ENCODE measurements at regions not wholly inside any gene's neighbourhood (a gene's known extent, or its start where the extent isn't known, plus 50 kb on each side); places are given as distances from the start of the nearest gene placed in this dataset.

DNA sequence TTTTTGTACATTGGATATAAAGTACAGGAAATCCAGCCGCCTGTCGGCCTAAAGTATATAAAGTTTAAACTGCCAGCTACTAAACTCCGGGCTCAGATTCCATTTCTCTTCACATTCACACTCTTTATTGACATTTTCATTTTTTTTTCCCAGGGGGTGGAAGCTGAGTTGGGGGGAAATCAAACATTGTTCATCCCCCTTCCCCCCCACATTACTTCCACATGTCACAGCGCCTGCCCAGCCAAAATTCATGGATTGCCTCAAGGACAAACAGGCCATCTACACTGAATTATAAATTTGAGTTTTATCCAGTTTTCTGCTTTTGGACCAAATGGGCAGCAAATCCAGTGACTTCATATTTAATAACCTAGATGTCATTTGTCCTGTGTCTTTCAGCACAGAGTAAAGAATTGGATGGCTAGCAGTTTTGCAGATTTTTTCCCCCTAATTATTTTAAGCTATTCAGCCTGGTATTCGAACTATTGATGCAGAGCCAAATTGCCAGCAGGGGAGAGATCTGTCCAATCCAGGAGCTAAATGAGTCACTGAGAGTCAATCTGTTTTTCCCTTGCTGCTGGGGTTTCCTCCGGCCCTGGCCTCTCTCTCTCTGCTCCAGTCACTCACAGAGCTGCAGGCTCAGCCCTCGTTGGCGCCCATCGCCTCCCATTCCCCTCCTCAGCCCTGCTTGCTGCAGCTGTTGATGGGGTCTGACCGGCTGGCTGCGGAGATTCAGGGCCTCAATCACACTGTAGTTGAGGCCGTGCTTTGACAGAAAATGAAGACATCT lies 98.0 kb downstream of the LMO4 start:
- Mint-ChIP-seq H3K4me3 (ENCODE audit: unreplicated experiment) (no peak overlapping the region), H3K36me3 (ENCODE audit: insufficient read depth, unreplicated experiment) (no peaks in the 10 kb centered on the region), H3K27me3 (ENCODE audit: insufficient read depth, unreplicated experiment) (no peaks in the 10 kb centered on the region), H3K9me3 (ENCODE audit: unreplicated experiment) (peaks cover 8% of the 10 kb centered on the region), H3K4me1 (ENCODE audit: low read depth, unreplicated experiment) (no peaks in the 10 kb centered on the region), H3K27ac (ENCODE audit: unreplicated experiment) (no peak overlapping the region)
- H3K4me3 ChIP-seq (ENCODE audit: low read depth, low read length) = no peak overlapping the region
- TF ChIP-seq, protein P1, sequence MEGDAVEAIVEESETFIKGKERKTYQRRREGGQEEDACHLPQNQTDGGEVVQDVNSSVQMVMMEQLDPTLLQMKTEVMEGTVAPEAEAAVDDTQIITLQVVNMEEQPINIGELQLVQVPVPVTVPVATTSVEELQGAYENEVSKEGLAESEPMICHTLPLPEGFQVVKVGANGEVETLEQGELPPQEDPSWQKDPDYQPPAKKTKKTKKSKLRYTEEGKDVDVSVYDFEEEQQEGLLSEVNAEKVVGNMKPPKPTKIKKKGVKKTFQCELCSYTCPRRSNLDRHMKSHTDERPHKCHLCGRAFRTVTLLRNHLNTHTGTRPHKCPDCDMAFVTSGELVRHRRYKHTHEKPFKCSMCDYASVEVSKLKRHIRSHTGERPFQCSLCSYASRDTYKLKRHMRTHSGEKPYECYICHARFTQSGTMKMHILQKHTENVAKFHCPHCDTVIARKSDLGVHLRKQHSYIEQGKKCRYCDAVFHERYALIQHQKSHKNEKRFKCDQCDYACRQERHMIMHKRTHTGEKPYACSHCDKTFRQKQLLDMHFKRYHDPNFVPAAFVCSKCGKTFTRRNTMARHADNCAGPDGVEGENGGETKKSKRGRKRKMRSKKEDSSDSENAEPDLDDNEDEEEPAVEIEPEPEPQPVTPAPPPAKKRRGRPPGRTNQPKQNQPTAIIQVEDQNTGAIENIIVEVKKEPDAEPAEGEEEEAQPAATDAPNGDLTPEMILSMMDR (IDR thresholded peaks at IDR 0.05; ENCODE audit: insufficient read depth in 1 of 2, low read depth in 1 of 2, low read length in 1 of 2, severe bottlenecking in 1 of 2, unreplicated experiment in 1 of 2) = no peak
- ChIA-PET CTCF (interaction anchor here (0.9 kb wide), 1 partner anchor 310 kb away, joined by 3 read pairs; no protein-coding TSS in a partner anchor), POLR2A (no interaction called here)
- intact Hi-C loops (cut with micrococcal nuclease; ENCODE audit: unreplicated experiment) = no loop called here
- no peak for DNase-seq
- no TSS peak for BruUV-seq (replicated peaks)
- H3K4me1 ChIP-seq = no peaks in the 10 kb centered on the region
- H3K27me3 ChIP-seq (replicated peaks; ENCODE audit: control insufficient read depth, insufficient read depth, low read length) = no peaks in the 10 kb centered on the region
- H3K9me3 ChIP-seq = no peaks in the 10 kb centered on the region
- no peaks in the 10 kb centered on the region for H3K36me3 ChIP-seq (ENCODE audit: control insufficient read depth, insufficient read depth, low read length)

DNA sequence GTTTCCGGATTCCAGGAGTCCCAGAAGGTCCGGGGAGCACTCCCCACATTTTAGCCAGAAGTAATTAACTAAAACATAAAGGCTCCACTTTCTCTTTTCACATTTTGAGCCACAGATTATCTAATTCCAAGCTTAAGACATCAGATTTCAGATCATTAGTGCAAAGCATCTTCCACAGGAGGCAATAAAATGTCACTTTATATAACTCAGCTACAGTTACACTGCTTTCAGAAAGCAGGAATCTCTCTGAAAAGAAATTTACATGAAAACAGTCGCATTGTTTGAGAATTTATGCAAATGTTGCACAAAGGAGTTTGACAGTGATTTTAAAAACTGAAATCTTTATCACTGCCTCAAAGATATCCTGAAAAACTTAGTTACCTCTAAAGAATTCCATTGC lies 99.7 kb downstream of the LMO4 start:
- Histone ChIP-seq H3K4me1 (no peaks in the 10 kb centered on the region), H3K9me3 (no peaks in the 10 kb centered on the region), H3K4me3 (ENCODE audit: low read depth, low read length) (no peak overlapping the region), H3K36me3 (ENCODE audit: control insufficient read depth, insufficient read depth, low read length) (no peaks in the 10 kb centered on the region), H3K27me3 (replicated peaks; ENCODE audit: control insufficient read depth, insufficient read depth, low read length) (no peaks in the 10 kb centered on the region)
- no peaks in the 10 kb centered on the region for H3K9me3 Mint-ChIP-seq (ENCODE audit: unreplicated experiment)
- DNase-seq = no peak
- intact Hi-C loops (cut with micrococcal nuclease; ENCODE audit: unreplicated experiment) = no loop called here
- no peaks in the 10 kb centered on the region for H3K36me3 Mint-ChIP-seq (ENCODE audit: insufficient read depth, unreplicated experiment)
- no peak overlapping the region for H3K4me3 Mint-ChIP-seq (ENCODE audit: unreplicated experiment)
- no peak overlapping the region for H3K27ac Mint-ChIP-seq (ENCODE audit: unreplicated experiment)
- CTCF ChIA-PET = interaction anchor here (1.3 kb wide), 1 partner anchor 148 kb away, joined by 4 read pairs; no protein-coding TSS in a partner anchor
- POLR2A ChIA-PET = no interaction called here
- TF ChIP-seq, protein P1 (IDR thresholded peaks at IDR 0.05; ENCODE audit: insufficient read depth in 1 of 2, low read depth in 1 of 2, low read length in 1 of 2, severe bottlenecking in 1 of 2, unreplicated experiment in 1 of 2) = no peak
- BruUV-seq (replicated peaks) = no TSS peak
- H3K4me1 Mint-ChIP-seq (ENCODE audit: low read depth, unreplicated experiment) = no peaks in the 10 kb centered on the region
- H3K27me3 Mint-ChIP-seq (ENCODE audit: insufficient read depth, unreplicated experiment) = no peaks in the 10 kb centered on the region

- no peaks in the 10 kb centered on the region for H3K27me3 ChIP-seq (replicated peaks; ENCODE audit: control insufficient read depth, insufficient read depth, low read length)
- H3K9me3 ChIP-seq = no peaks in the 10 kb centered on the region
- TF ChIP-seq, protein P1 (IDR thresholded peaks at IDR 0.05; ENCODE audit: insufficient read depth in 1 of 2, low read depth in 1 of 2, low read length in 1 of 2, severe bottlenecking in 1 of 2, unreplicated experiment in 1 of 2) = no peak
- H3K4me1 Mint-ChIP-seq (ENCODE audit: low read depth, unreplicated experiment) = no peaks in the 10 kb centered on the region
- no peak overlapping the region for H3K4me3 ChIP-seq (ENCODE audit: low read depth, low read length)
- no peaks in the 10 kb centered on the region for H3K27me3 Mint-ChIP-seq (ENCODE audit: insufficient read depth, unreplicated experiment)
- H3K4me1 ChIP-seq = no peaks in the 10 kb centered on the region
- no peaks in the 10 kb centered on the region for H3K36me3 ChIP-seq (ENCODE audit: control insufficient read depth, insufficient read depth, low read length)
- H3K9me3 Mint-ChIP-seq (ENCODE audit: unreplicated experiment) = no peaks in the 10 kb centered on the region
- H3K27ac Mint-ChIP-seq (ENCODE audit: unreplicated experiment) = no peak overlapping the region
- BruUV-seq (replicated peaks) = no TSS peak
- CTCF ChIA-PET = interaction anchor here (1.3 kb wide), 1 partner anchor 149 kb away, joined by 4 read pairs; no protein-coding TSS in a partner anchor
- DNase-seq = no peak
- H3K36me3 Mint-ChIP-seq (ENCODE audit: insufficient read depth, unreplicated experiment) = no peaks in the 10 kb centered on the region
- intact Hi-C loops (cut with micrococcal nuclease; ENCODE audit: unreplicated experiment) = no loop called here
- no peak overlapping the region for H3K4me3 Mint-ChIP-seq (ENCODE audit: unreplicated experiment)
- POLR2A ChIA-PET = no interaction called here
These were observed 100.2 kb downstream of the LMO4 start for GRCh38 chr1:87428883-87429282.

Data from Caco-2 (cell line).